Natural killer cell treated with Interleukin-12 subunit alpha and Interleukin-12 subunit beta and Interleukin-15 and Interleukin-18, amount 100 ng/mL, for 72 hours (primary cell): ENCODE measurements at regions not wholly inside any gene's neighbourhood (a gene's known extent, or its start where the extent isn't known, plus 50 kb on each side); places are given as distances from the start of the nearest gene placed in this dataset.
A peak's percentile ranks its signal among the peaks of the same experiment; 100 is the strongest.

Experiments
- ATAC-seq, 2 donors: fragments of 150-1000 bp; cut with Tn5 transposase in 1 of 2; sonication (Bioruptor Pico), chemical (Tn5 transposase) in 1 of 2; 2 replicates each; pipeline ENCODE4 v1.10.0; 2021
- DNase-seq: peaks from one replicate; pipeline ENCODE4 v3.0.0; 2022; ENCODE audit warnings: low spot score
- H3K27ac Mint-ChIP-seq, 2 donors: 1 replicate in 1 of 2; 2 replicates in 1 of 2; pipeline ENCODE4 v1.8.0; 2022; ENCODE audit warnings: mixed read lengths in 2 of 2, mild to moderate bottlenecking in 1 of 2, moderate library complexity in 1 of 2
- H3K27me3 Mint-ChIP-seq, 2 donors: 1 replicate in 1 of 2; 2 replicates in 1 of 2; pipeline ENCODE4 v1.8.0; 2022; ENCODE audit warnings: mixed read lengths in 2 of 2
- H3K36me3 Mint-ChIP-seq: one replicate; pipeline ENCODE4 v1.8.0; 2022; ENCODE audit warnings: mixed read lengths
- H3K4me1 Mint-ChIP-seq, 2 donors: 1 replicate in 1 of 2; 2 replicates in 1 of 2; pipeline ENCODE4 v1.8.0; 2022; ENCODE audit warnings: low read depth in 2 of 2, mixed read lengths in 2 of 2, mild to moderate bottlenecking in 1 of 2
- H3K4me3 Mint-ChIP-seq: one replicate; pipeline ENCODE4 v1.8.0; 2022; ENCODE audit warnings: mixed read lengths
- H3K9me3 Mint-ChIP-seq: 2 replicates; pipeline ENCODE4 v1.8.0; 2022; ENCODE audit warnings: mixed read lengths

- no peak for ATAC-seq
- no peaks in the 10 kb centered on the region for H3K9me3 Mint-ChIP-seq
- no peak overlapping the region for H3K27ac Mint-ChIP-seq
- no peaks in the 10 kb centered on the region for H3K36me3 Mint-ChIP-seq
- peaks cover 5 to 6% of the 10 kb centered on the region in 2 donors for H3K27me3 Mint-ChIP-seq
- H3K4me1 Mint-ChIP-seq: no peaks in the 10 kb centered on the region
- DNase-seq: peak; percentile 22
- H3K4me3 Mint-ChIP-seq: no peak overlapping the region
Measured at GRCh38 chr7:155867280-155867679, 55.0 kb upstream of the SHH start.

- Mint-ChIP-seq H3K27ac (no peak overlapping the region), H3K4me1 (no peaks in the 10 kb centered on the region), H3K9me3 (no peaks in the 10 kb centered on the region), H3K27me3 (peaks cover 5 to 8% of the 10 kb centered on the region in 2 donors), H3K36me3 (no peaks in the 10 kb centered on the region), H3K4me3 (no peak overlapping the region)
- DNase-seq: peak; percentile 28
- ATAC-seq: no peak
Measured at GRCh38 chr7:155865830-155866525, 53.7 kb upstream of the SHH start.

DNA sequence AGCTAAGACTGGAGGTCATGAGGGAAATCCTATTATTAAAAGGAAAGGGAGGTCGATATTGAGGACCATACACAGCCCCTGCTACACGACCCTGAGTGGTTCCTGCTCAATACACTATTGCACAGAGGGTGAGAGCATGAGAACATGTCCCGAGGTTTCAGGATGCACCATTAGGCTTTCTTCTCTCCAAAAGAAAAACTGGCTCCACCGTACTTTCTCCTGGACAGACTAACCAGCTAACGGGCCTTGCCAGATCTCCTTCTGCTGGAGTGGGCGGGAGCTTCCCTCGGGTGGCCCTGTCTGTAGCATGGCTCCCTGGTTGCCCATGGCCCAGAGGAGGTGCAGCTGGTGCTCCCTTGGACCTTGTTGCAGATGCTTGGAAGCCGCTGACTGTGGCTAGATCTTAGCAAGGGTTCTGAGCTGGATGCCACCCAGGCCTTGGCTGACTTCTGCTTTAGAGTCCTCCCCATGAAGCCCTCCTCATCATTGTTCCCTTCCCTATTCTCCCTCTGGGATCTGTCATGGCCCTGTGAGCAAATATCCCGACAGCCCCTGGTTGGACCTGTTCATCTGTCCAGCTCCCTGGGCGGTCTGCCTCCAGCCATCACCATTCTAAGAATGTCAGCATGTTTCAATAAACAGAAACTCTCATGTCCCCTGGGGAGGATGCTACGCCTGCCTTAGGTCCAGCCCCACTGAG, 52.9 kb upstream of the SHH start:
- Mint-ChIP-seq H3K4me3 (no peak overlapping the region), H3K27ac (no peak overlapping the region), H3K4me1 (no peaks in the 10 kb centered on the region), H3K9me3 (no peaks in the 10 kb centered on the region), H3K36me3 (no peaks in the 10 kb centered on the region), H3K27me3 (peaks cover 0 to 8% of the 10 kb centered on the region in 2 donors)
- DNase-seq: peak; percentile 49
- ATAC-seq: no peak

DNA sequence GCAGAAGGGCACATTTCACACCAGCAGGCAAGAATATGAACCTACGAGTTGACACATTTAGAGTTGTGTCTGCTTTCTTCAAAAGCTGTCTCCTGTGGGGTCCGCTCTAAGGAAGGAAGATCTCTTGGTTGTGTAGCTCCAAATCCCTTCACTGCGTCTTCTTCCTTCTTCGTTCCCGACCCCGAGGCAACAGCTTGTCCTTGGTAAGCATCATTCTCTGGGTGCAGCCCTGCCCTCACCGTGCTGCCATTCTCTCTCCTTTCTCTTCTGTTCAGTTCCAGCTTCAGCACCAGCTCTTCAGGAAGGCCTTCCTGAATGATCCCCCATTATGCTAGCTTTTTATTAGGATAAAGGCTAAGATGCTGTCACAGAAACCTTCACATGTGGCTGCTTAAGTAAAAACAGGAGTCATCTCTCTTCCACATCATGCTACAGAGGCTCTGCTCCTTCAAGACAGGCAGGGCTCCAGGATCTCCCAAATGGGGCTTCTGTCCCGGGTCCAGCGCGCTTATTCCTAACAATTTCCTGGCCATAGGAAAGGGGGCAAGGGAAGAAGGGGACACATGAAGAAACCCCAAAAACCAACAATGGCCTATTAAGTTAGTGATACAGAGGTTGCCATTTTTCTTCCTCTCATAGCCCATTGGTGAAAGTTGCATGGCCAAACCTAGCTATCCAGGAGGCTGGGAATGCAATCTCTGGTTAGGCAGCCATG, 52.2 kb upstream of the SHH start:
- Mint-ChIP-seq H3K27ac (no peak overlapping the region), H3K36me3 (no peaks in the 10 kb centered on the region), H3K4me3 (no peak overlapping the region), H3K4me1 (no peaks in the 10 kb centered on the region), H3K27me3 (peaks cover 0 to 8% of the 10 kb centered on the region in 2 donors), H3K9me3 (no peaks in the 10 kb centered on the region)
- ATAC-seq: no peak
- no peak for DNase-seq

DNA sequence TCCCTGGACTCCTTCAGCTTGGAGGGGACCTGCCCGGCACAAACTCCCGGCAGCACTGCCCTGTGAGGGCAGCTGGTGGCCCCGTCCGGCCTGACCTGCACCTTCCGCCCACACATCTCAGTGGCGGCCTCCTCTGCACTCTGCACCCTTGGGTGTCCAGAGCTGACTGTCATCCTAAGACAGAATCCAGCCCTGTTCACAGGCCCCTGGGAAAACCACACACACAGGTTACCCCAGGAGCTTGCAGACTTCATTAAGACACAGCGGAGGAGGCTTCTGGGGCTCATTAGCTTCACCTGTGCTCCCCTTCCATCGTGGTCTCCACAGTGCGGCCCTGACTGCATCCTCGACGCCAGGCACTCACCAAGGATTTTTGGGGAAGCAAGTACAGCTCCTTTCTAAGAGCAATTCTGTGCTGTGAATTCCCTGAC, 51.5 kb upstream of the SHH start:
- no peaks in the 10 kb centered on the region for H3K36me3 Mint-ChIP-seq
- no peaks in the 10 kb centered on the region for H3K4me1 Mint-ChIP-seq
- H3K9me3 Mint-ChIP-seq: no peaks in the 10 kb centered on the region
- ATAC-seq (no peak), DNase-seq (peak; percentile 56)
- peaks cover 0 to 8% of the 10 kb centered on the region in 2 donors for H3K27me3 Mint-ChIP-seq
- no peak overlapping the region for H3K4me3 Mint-ChIP-seq
- H3K27ac Mint-ChIP-seq: no peak overlapping the region

GRCh38 chr7:155862123-155862892, 50.0 kb upstream of the SHH start:
- Mint-ChIP-seq H3K4me1 (no peaks in the 10 kb centered on the region), H3K4me3 (no peak overlapping the region), H3K36me3 (no peaks in the 10 kb centered on the region), H3K9me3 (no peaks in the 10 kb centered on the region), H3K27ac (no peak overlapping the region), H3K27me3 (peaks cover 0 to 5% of the 10 kb centered on the region in 2 donors)
- peak; percentile 29 for DNase-seq
- no peak for ATAC-seq
